ENCODE measurements at regions not wholly inside any gene's neighbourhood (a gene's known extent, or its start where the extent isn't known, plus 50 kb on each side); places are given as distances from the start of the nearest gene placed in this dataset.

GRCh38 chr4:152050106-152050505 is 289.3 kb upstream of the GATB start:
- ChIA-PET POLR2A (no interaction called here), CTCF (no interaction called here)
- Histone ChIP-seq H3K27me3 (replicated peaks in 1 of 4; ENCODE audit: control extremely low read depth in 1 of 4, control insufficient read depth in 3 of 4, insufficient read depth in 4 of 4, low read length in 3 of 4) (peaks cover 0 to 4% (median 2%) of the 10 kb centered on the region in 4 experiments), H3K9me3 (ENCODE audit: control extremely low read depth in 1 of 3, control insufficient read depth in 2 of 3, insufficient read depth in 1 of 3, low read length in 2 of 3) (no peaks in the 10 kb centered on the region), H2AFZ (ENCODE audit: insufficient read depth, low read depth, low read length, poor library complexity, severe bottlenecking) (no peak overlapping the region), H3K27ac (ENCODE audit: low read length in 2 of 2) (no peak overlapping the region), H4K20me1 (ENCODE audit: control insufficient read depth, insufficient read depth, low read length, poor library complexity, severe bottlenecking) (no peaks in the 10 kb centered on the region), H3K4me1 (ENCODE audit: control insufficient read depth in 2 of 2, insufficient read depth in 2 of 2, low read length in 2 of 2) (peaks cover 12% of the 10 kb centered on the region in 2 donors), H3K79me2 (ENCODE audit: control insufficient read depth, insufficient read depth, low read length) (no peaks in the 10 kb centered on the region), H3K4me3 (ENCODE audit: control extremely low read depth in 1 of 5, extremely low read depth in 1 of 5, insufficient read depth in 1 of 5, low read depth in 2 of 5, low read length in 4 of 5) (no peak overlapping the region), H3K36me3 (replicated peaks in 1 of 2; ENCODE audit: control extremely low read depth in 1 of 2, control insufficient read depth in 1 of 2, extremely low read depth in 1 of 2, insufficient read depth in 2 of 2, low read length in 1 of 2) (no peaks in the 10 kb centered on the region), H3K4me2 (replicated peaks; ENCODE audit: low read depth, low read length, poor library complexity, severe bottlenecking) (no peak overlapping the region), H3K9ac (ENCODE audit: low read length) (no peak overlapping the region)
- H3K27ac Mint-ChIP-seq: no peak overlapping the region
- no peak overlapping the region for H3K4me3 Mint-ChIP-seq
- no peaks in the 10 kb centered on the region for H3K9me3 Mint-ChIP-seq (ENCODE audit: insufficient read depth)
- peaks cover 13% of the 10 kb centered on the region for H3K27me3 Mint-ChIP-seq
- peaks cover 9% of the 10 kb centered on the region for H3K4me1 Mint-ChIP-seq
- intact Hi-C loops (cut with micrococcal nuclease): no loop called here
- no peak for ATAC-seq (ENCODE audit: low read depth)
- no peak for DNase-seq
- TF ChIP-seq CTCF (IDR thresholded peaks at IDR 0.05): no peak
- 81% methylated on average over 3 of the region's 3 CpGs for WGBS (ENCODE audit: insufficient coverage)

GRCh38 chr4:152047451-152047850 is 286.6 kb upstream of the GATB start:
- CTCF ChIA-PET: no interaction called here
- Histone ChIP-seq H3K27me3 (replicated peaks in 1 of 4; ENCODE audit: control extremely low read depth in 1 of 4, control insufficient read depth in 3 of 4, insufficient read depth in 4 of 4, low read length in 3 of 4) (peaks cover 0 to 14% (median 2%) of the 10 kb centered on the region in 4 experiments), H3K9ac (ENCODE audit: low read length) (no peak overlapping the region), H4K20me1 (ENCODE audit: control insufficient read depth, insufficient read depth, low read length, poor library complexity, severe bottlenecking) (no peaks in the 10 kb centered on the region), H3K4me3 (ENCODE audit: control extremely low read depth in 1 of 5, extremely low read depth in 1 of 5, insufficient read depth in 1 of 5, low read depth in 2 of 5, low read length in 4 of 5) (no peak overlapping the region), H3K79me2 (ENCODE audit: control insufficient read depth, insufficient read depth, low read length) (no peaks in the 10 kb centered on the region), H3K4me2 (replicated peaks; ENCODE audit: low read depth, low read length, poor library complexity, severe bottlenecking) (no peak overlapping the region), H3K27ac (ENCODE audit: low read length in 2 of 2) (no peak overlapping the region), H3K9me3 (ENCODE audit: control extremely low read depth in 1 of 3, control insufficient read depth in 2 of 3, insufficient read depth in 1 of 3, low read length in 2 of 3) (no peaks in the 10 kb centered on the region), H3K36me3 (replicated peaks in 1 of 2; ENCODE audit: control extremely low read depth in 1 of 2, control insufficient read depth in 1 of 2, extremely low read depth in 1 of 2, insufficient read depth in 2 of 2, low read length in 1 of 2) (no peaks in the 10 kb centered on the region), H3K4me1 (ENCODE audit: control insufficient read depth in 2 of 2, insufficient read depth in 2 of 2, low read length in 2 of 2) (peaks cover 12 to 13% of the 10 kb centered on the region in 2 donors), H2AFZ (ENCODE audit: insufficient read depth, low read depth, low read length, poor library complexity, severe bottlenecking) (no peak overlapping the region)
- H3K4me3 Mint-ChIP-seq: no peak overlapping the region
- POLR2A ChIA-PET: no interaction called here
- H3K27ac Mint-ChIP-seq: no peak overlapping the region
- DNase-seq (no peak), ATAC-seq (ENCODE audit: low read depth) (no peak)
- H3K9me3 Mint-ChIP-seq (ENCODE audit: insufficient read depth): peaks cover 2% of the 10 kb centered on the region
- H3K27me3 Mint-ChIP-seq: peaks cover 32% of the 10 kb centered on the region
- peaks cover 9% of the 10 kb centered on the region for H3K4me1 Mint-ChIP-seq
- intact Hi-C loops (cut with micrococcal nuclease): no loop called here
- TF ChIP-seq EZH2 (IDR thresholded peaks at IDR 0.05; ENCODE audit: borderline replicate concordance, insufficient read depth, low read depth, low read length, poor library complexity, severe bottlenecking) (no peak), CTCF (IDR thresholded peaks at IDR 0.05) (no peak)
- 89% methylated on average over 2 of the region's 2 CpGs for WGBS (ENCODE audit: insufficient coverage)

Data from B cell (primary cell).